ENCODE measurements at regions not wholly inside any gene's neighbourhood (a gene's known extent, or its start where the extent isn't known, plus 50 kb on each side); places are given as distances from the start of the nearest gene placed in this dataset.

GRCh38 chr5:98403131-98403530 lies 370.3 kb upstream of the RGMB start:
- no peaks in the 10 kb centered on the region for H3K9me1 ChIP-seq (ENCODE audit: insufficient read depth, low read length)
- H2AFZ ChIP-seq (replicated peaks; ENCODE audit: low read length, poor library complexity) = no peak overlapping the region
- H3K14ac ChIP-seq (replicated peaks; ENCODE audit: low read depth, low read length) = no peak overlapping the region
- WGBS, 2 experiments (ENCODE audit: extremely low coverage in 2 of 2, insufficient read length in 1 of 2) = no CpG with 5 or more reads among the region's 1 CpG
- no peak overlapping the region for H2AK5ac ChIP-seq (ENCODE audit: low read depth, low read length)
- BruUV-seq (replicated peaks) = no TSS peak
- no peaks in the 10 kb centered on the region for H4K20me1 ChIP-seq (ENCODE audit: insufficient read depth, low read length)
- no peaks in the 10 kb centered on the region for H3K27me3 ChIP-seq (ENCODE audit: control insufficient read depth, insufficient read depth, low read length)
- TF ChIP-seq RAD21 (IDR thresholded peaks at IDR 0.05; ENCODE audit: low read length) (no peak), POLR2A (IDR thresholded peaks at IDR 0.05; ENCODE audit: low read depth, low read length) (no peak), RFX5 (IDR thresholded peaks at IDR 0.05; ENCODE audit: low read depth, low read length) (no peak), ELK1 (IDR thresholded peaks at IDR 0.05; ENCODE audit: borderline replicate concordance, low read depth, low read length) (no peak), NFE2L2 (IDR thresholded peaks at IDR 0.05; ENCODE audit: low read depth, low read length) (no peak), RCOR1 (IDR thresholded peaks at IDR 0.05; ENCODE audit: insufficient replicate concordance, low read length) (no peak)
- H3K9me3 ChIP-seq (ENCODE audit: control insufficient read depth, insufficient read depth, low read length) = no peaks in the 10 kb centered on the region
- no peak overlapping the region for H2BK15ac ChIP-seq (ENCODE audit: low read depth, low read length)
- H3K4ac ChIP-seq (ENCODE audit: low read depth, low read length) = no peak overlapping the region
- H3K56ac ChIP-seq (ENCODE audit: extremely low read depth, insufficient read depth, low read length) = no peak overlapping the region
- no peak overlapping the region for H3K23ac ChIP-seq (ENCODE audit: low read depth, low read length)
- no peaks in the 10 kb centered on the region for H3K79me1 ChIP-seq (ENCODE audit: low read depth in 1 of 2, low read length in 2 of 2)
- dilution Hi-C loops (cut with HindIII; ENCODE audit: low sequenced_read_pairs, unreplicated experiment) (no loop called here), in situ Hi-C loops (cut with MboI; ENCODE audit: low sequenced_read_pairs) (no loop called here), intact Hi-C loops (cut with micrococcal nuclease) (no loop called here)
- no peak overlapping the region for H3K27ac ChIP-seq (ENCODE audit: insufficient read depth, low read length)
- no peak overlapping the region for H2BK5ac ChIP-seq (ENCODE audit: low read depth, low read length, poor library complexity, severe bottlenecking)
- no peak for DNase-seq
- no peaks in the 10 kb centered on the region for H3K36me3 ChIP-seq (ENCODE audit: control insufficient read depth, insufficient read depth, low read length)
- peaks cover 4% of the 10 kb centered on the region for H3K4me1 ChIP-seq (ENCODE audit: control insufficient read depth, insufficient read depth, low read length)
- H4K91ac ChIP-seq (ENCODE audit: insufficient read depth, low read depth, low read length) = no peak overlapping the region
- ChIA-PET POLR2A (ENCODE audit: unreplicated experiment) (no interaction called here), CTCF (no interaction called here)
- no peak overlapping the region for H3K9ac ChIP-seq (ENCODE audit: low read depth, low read length)
- no peak overlapping the region for H3K4me3 ChIP-seq (ENCODE audit: insufficient read depth, low read depth, low read length)
- no peak overlapping the region for H3K4me2 ChIP-seq (ENCODE audit: low read depth, low read length)
- no peak overlapping the region for H2BK20ac ChIP-seq (ENCODE audit: low read depth, low read length)
- H2AK9ac ChIP-seq (replicated peaks; ENCODE audit: low read depth, low read length, poor library complexity) = no peak overlapping the region
- no peak overlapping the region for H4K8ac ChIP-seq (ENCODE audit: low read depth in 2 of 2, low read length in 2 of 2)
- H2BK120ac ChIP-seq (ENCODE audit: low read depth, low read length) = no peak overlapping the region
- no peak for ATAC-seq (ENCODE audit: low read depth)
- no peak overlapping the region for H4K5ac ChIP-seq (ENCODE audit: low read depth, low read length)
- no peak overlapping the region for H3K18ac ChIP-seq (ENCODE audit: low read depth, low read length)
